Iris pigment epithelial cell (primary cell): ENCODE measurements at regions not wholly inside any gene's neighbourhood (a gene's known extent, or its start where the extent isn't known, plus 50 kb on each side); places are given as distances from the start of the nearest gene placed in this dataset.

Experiments used
- DNase-seq: peaks from one replicate; pipeline ENCODE4 v3.0.0-alpha.2; 2011; ENCODE audit warnings: low read depth

GRCh38 chr6:93784794-93785693 is 365.7 kb upstream of the EPHA7 start:
- peak; percentile 94 for DNase-seq

DNA sequence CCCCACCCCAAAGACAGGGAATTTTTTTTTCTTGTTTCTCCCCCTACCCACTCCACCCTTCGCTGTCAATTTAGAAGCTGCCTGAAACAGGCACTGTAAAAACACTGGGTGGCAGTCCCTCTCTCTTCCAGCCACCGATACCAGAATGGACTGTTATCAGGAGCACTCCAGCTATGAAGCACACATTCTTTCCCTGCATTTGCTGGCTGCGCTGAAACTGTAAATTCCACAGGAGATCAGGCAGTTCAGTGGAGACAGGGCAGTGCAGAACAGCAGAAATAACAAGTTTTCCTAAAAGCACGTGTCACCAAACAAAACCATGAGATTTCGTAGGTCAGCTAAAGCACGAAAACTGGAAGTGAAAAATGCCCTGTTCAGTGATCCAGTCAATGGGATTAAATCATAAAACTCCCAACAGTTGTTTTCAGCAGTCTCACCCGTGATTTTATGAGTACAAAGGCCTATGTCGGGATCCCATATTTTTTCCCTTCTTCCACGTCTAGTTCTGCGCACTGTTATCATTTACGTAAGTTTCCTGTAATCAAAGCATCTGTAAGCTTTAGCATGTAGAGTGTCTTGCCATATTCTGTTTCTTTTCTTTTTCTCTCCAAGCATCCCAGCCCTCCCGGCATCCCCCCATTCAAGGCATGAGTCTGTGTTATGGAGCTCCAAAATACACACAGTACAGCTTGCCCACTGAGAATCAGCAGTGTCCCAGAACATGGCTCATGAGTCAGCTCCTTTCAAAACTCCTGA is 359.9 kb upstream of the EPHA7 start:
- DNase-seq, result peak; percentile 60

DNA sequence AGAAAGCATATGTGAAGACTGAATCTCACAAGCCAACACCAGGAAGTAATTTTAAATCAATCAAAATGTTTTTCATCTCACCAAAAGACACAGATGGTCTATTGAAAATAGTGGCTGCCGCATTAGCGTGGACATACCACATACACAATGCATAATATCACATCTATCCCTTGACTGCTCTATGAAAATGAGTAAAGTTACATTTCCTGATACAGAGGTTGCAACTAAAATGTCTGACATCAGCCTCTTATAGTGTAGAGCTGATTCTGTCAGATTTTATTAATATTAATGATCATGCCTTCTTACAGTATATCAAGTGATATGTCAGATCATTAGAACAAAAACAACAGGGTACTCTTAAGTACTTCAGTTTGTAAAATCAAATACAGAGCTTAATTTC is 339.8 kb upstream of the EPHA7 start:
- DNase-seq, result no peak

DNA sequence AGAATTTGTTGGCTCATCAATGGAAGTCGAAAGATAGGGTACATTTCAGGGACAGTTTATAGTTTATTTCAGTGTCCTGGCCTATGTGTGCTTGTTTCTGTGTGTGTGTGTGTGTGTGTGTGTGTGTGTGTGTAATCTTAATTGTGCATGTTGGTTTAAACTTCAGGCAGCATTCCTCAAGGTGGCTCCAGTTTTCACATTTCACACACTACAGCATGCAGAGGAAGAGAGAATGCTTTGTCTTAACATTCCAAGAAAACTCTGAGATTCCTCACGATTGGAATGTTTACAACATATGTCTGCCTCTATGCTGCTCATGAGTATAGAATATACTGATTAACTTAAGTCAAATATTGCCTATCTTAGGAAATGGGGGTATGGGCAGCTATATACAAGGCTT is 332.6 kb upstream of the EPHA7 start:
- no peak for DNase-seq

GRCh38 chr6:93749930-93750329 is 330.6 kb upstream of the EPHA7 start:
- DNase-seq, result peak; percentile 5

DNA sequence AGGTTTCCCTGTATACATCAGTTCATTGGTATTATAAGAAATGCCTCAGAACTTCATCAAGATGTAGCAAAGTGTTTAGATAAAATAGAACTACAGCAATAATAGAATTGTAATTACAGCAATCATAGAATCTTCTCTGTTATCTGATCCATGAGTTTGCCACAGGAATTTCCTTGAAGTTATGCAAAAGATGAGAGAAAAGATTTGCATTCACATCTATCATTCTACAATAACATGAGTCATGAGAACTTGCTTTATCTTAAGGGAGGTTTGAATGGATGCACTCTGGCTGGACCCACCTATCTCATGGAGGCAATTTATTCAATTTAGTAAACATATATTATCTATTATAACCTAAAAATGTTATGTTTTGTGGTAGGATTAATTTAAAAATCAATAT is 329.8 kb upstream of the EPHA7 start:
- DNase-seq, result peak; percentile 55

DNA sequence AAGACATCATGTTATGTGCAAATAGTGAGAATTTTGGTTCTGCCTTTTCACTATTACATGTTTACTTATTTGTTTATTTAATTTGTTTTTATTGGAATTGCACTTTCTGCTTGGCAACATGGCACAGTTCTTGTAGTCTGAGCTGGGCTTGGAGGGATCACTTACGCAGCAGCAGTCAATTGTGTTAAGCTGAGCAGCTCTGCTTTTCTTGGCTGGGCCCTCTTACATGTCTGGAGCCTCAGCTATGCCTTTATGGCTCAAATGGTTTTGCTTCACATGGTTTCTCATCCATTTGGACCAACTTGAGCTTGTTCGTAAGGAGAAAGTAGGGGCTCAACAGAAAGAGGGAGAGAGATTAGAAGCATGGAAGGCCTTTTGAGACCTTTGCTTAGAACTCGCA is 327.5 kb upstream of the EPHA7 start:
- DNase-seq, result no peak

- no peak for DNase-seq
These were observed 325.9 kb upstream of the EPHA7 start for GRCh38 chr6:93745306-93745705.

DNA sequence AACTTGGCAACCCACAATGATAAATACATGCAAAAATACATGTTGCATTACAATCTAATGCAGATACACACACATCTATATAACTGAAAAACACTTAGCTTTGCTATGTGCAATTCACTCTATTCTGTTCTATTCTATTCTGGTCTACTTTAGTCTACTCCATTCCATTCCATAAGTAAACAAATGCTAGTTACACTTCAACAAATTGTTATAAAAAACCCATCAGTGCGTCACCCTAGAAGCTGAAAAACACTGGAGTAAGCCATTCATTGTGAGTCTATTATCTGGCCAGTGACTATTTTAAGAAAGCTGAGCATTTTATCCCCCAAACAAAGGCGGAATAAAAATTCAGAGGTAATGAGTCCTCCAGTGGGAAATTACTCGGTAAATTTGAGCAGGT is 315.7 kb upstream of the EPHA7 start:
- DNase-seq, result no peak

DNA sequence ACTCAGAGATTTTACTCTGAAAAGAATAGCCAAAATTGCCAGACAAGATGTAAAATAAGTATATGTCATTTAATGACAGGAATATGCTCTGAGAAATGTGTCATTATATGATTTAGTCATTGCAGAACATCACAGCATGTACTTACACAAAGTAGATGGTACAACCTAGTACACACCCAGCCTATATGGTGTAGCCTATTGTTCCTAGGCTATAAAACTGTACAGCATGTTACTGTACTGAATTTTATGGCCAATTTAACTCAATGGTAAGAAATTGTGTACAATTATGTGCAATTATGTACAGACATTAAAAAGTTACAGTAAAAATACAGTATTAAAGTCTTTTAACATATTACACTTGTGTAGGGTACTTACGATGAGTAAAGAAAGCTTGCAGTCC is 311.9 kb upstream of the EPHA7 start:
- no peak for DNase-seq

DNA sequence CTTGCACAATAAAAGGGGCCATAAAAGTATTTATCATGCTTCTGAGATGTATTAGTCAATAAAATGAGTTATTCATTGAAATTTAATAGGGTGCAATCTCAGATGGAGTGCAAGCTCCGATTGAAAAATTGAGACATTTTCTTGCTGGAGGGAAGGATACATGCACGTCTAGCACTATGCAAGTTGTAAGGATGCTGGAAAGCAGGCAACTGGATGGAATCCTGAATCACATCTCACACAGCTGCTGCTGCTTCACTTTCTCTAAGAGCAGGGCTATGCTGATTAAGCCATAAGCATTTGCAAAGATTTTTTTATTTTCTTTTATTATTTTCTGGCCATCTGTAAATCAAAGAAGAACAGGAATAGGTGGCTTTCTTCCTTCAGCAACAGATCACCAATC is 308.8 kb upstream of the EPHA7 start:
- no peak for DNase-seq

DNA sequence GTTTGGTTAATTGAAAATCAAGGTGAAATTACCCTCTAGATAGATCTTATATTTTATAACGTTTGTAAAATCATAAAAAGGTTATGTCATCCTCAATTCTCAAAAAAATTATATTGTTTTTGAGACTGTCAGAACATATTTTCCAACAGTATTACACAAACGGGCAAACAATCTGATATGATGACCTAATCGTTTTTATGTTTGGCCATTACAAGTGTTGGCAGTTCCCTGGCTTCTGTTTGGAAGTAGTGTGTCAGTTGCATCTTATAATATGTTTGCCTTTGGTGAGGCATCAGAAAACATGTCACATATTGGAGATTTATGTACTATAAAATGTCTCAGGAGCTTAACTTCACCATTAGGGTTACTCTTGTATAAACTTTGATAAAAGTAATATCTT is 308.1 kb upstream of the EPHA7 start:
- DNase-seq, result no peak

DNA sequence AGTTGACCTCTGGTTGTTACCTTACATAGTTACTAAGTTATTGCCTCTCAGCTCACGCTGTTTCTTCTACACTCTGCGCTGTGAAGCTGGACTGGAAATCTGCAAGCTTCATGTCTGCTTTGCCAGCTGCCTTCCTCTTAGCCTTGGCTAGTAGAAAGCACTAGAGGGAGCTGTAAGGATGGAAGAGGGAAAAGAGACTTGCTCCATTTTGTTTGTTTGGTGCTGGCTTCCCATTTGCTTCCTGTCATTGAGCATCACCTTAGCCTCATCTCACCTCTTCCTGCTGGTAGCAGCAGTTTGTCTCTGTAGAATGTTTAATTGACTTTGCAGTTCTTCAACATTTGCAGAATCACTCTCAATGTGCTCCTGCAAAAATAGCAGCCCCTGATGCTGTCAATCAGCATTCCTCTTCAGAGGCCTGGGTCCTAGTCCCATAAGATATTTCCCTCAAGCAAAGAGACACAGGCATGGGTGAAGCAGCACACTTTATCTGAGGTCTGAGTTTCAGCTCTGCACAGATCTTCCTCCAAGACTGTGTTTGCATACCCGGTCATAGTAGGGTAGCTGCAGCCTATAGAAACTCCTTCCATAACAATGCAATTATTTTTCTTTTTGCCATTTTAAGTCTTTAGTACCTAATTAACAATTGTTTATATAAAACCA is 302.2 kb upstream of the EPHA7 start:
- DNase-seq, result peak; percentile 49

- no peak for DNase-seq
These were observed 294.6 kb upstream of the EPHA7 start for GRCh38 chr6:93713974-93714373.

- DNase-seq, result no peak
These were observed 284.1 kb upstream of the EPHA7 start for GRCh38 chr6:93703431-93703830.

GRCh38 chr6:93701526-93701925 is 282.2 kb upstream of the EPHA7 start:
- DNase-seq, result peak; percentile 2

- no peak for DNase-seq
These were observed 266.1 kb upstream of the EPHA7 start for GRCh38 chr6:93685494-93685893.

GRCh38 chr6:93684339-93684738 is 265.0 kb upstream of the EPHA7 start:
- no peak for DNase-seq

- DNase-seq, result peak; percentile 20
These were observed 260.5 kb upstream of the EPHA7 start for GRCh38 chr6:93679836-93680235.

DNA sequence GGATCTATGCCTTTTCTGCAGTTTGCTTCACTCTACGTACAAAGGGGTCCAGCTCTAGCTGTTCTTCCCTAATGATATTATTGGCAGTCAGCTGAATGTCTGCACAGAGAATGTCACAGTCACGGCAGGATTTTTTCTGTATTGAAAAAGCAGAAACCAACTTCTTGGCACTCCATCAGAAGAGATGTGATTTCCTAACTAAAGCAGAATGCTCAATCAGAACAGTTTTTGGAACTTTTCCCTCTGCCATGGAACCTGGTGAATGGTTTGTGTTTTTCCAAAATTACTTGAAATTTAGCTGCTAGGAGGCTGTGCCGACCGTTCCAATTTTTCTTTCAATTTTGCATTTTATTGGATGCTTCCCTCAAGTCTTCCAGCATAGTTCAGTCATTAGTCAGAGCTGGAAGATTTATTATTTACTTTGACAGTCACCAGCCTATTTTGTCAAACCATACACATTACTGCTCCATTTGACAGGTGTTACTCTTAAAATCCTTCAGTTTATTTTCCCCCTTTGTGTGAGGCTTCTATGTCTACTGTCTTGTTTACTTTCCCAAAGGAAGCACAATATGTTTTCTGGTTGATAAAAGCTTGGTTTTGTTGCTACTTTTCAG is 259.6 kb upstream of the EPHA7 start:
- peak; percentile 4 for DNase-seq

DNA sequence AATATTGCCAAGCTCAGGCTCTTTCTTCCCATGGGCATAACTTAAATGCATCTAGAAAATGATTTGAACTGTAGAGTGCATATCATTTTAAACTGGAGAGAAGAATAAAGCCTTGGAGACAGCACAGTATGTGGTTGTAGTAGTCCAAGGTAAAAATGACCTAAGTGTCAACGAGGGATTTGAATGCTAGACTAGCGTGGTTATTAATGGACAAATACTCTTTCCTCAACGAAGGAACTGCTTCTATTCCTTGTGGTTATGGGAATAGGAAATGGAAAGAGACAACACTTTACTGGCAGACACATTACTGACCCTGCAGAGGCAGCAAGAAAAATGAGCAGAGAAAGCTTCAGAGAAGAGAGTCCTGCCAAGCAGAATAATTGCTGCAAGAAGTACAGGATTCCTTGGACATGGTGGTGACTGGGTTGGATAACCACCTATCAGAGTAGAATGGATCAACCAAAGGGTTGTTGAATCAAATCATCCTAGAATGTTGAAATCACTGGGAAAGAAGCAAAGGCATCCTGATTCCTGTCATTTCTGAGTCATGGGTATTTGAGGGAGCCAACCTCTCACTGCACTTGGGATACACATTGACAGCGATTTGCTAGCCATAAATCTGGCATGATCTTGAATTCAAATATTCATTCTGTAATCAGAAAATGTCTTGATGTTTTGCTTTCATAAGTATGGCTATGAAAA is 258.1 kb upstream of the EPHA7 start:
- peak; percentile 3 for DNase-seq

DNA sequence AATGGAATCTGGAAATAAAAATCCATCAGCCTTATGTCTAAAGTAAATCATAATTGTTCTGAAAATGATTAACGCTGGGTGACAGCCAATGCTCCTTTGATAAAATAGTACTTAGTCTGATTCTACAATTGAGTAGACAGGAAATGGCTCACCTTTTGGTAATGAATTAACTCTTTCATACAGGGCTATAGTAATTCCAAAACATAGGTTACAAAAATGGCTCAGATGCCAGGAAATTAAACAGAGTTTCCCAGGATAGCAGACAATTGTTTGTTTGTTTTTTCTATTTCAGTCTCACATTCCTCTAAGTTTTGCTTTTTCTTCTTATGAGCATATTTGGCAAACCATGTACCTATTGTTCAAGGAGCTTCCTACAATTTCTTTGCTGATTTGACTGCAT is 257.2 kb upstream of the EPHA7 start:
- DNase-seq, result no peak
